ENCODE measurements at regions not wholly inside any gene's neighbourhood (a gene's known extent, or its start where the extent isn't known, plus 50 kb on each side); places are given as distances from the start of the nearest gene placed in this dataset.

DNA sequence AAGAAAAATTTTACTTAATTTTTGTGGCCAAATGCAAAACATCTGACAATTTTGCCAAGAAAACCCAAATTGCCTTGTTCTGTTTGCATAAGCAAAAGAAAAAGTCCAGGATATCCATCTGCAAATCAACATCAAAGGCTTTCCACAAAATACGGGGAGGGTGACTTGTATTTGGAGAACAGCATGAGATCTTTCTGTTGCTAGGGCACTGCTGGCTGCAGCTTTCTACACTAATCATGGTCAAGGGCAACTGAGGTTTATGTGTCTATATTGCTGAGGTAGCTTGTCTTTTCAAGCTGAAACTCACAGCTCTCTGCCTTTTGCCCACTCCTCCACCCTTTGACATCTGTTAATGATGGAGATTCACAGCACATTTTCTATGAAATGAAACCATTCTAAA lies 389.1 kb downstream of the NKX6-1 start:
- no peak for TF ChIP-seq POLR2A (IDR thresholded peaks at IDR 0.05)
- TF ChIP-seq, protein P1, sequence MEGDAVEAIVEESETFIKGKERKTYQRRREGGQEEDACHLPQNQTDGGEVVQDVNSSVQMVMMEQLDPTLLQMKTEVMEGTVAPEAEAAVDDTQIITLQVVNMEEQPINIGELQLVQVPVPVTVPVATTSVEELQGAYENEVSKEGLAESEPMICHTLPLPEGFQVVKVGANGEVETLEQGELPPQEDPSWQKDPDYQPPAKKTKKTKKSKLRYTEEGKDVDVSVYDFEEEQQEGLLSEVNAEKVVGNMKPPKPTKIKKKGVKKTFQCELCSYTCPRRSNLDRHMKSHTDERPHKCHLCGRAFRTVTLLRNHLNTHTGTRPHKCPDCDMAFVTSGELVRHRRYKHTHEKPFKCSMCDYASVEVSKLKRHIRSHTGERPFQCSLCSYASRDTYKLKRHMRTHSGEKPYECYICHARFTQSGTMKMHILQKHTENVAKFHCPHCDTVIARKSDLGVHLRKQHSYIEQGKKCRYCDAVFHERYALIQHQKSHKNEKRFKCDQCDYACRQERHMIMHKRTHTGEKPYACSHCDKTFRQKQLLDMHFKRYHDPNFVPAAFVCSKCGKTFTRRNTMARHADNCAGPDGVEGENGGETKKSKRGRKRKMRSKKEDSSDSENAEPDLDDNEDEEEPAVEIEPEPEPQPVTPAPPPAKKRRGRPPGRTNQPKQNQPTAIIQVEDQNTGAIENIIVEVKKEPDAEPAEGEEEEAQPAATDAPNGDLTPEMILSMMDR (IDR thresholded peaks at IDR 0.05), result no peak

Data from vagina (tissue), 2 donors.